Mucosa of rectum (tissue), 2 donors: ENCODE measurements at regions not wholly inside any gene's neighbourhood (a gene's known extent, or its start where the extent isn't known, plus 50 kb on each side); places are given as distances from the start of the nearest gene placed in this dataset.

Experiments used
- H3K27ac ChIP-seq, 2 donors: one replicate each; pipeline ENCODE4 v1.7.0; 2013; ENCODE audit warnings: inconsistent platforms in 2 of 2, low read depth in 2 of 2, low read length in 2 of 2
- H3K27me3 ChIP-seq, 2 donors: one replicate each; pipeline ENCODE4 v1.7.0; 2013; ENCODE audit warnings: low read length in 2 of 2; ENCODE audit not compliant: control insufficient read depth in 2 of 2, insufficient read depth in 2 of 2
- H3K36me3 ChIP-seq, 2 donors: one replicate each; pipeline ENCODE4 v1.7.0; 2013; ENCODE audit warnings: low read length in 2 of 2; ENCODE audit not compliant: control insufficient read depth in 2 of 2, insufficient read depth in 2 of 2
- H3K4me1 ChIP-seq, 2 donors: one replicate each; pipeline ENCODE4 v1.7.0; 2013; ENCODE audit warnings: low read length in 2 of 2, mild to moderate bottlenecking in 1 of 2; ENCODE audit not compliant: control insufficient read depth in 2 of 2, insufficient read depth in 2 of 2
- H3K4me3 ChIP-seq, 2 donors: one replicate each; pipeline ENCODE4 v1.7.0; 2013; ENCODE audit warnings: low read length in 2 of 2
- H3K9ac ChIP-seq, 2 donors: one replicate each; pipeline ENCODE4 v1.7.0; 2013; ENCODE audit warnings: low read length in 2 of 2, low read depth in 1 of 2, mild to moderate bottlenecking in 1 of 2
- H3K9me3 ChIP-seq, 2 donors: one replicate each; pipeline ENCODE4 v1.7.0; 2013; ENCODE audit warnings: low read length in 2 of 2; ENCODE audit not compliant: control insufficient read depth in 2 of 2
- donor health status: healthy.
- donor health status: Normal muscosa, but diverticular disease.

DNA sequence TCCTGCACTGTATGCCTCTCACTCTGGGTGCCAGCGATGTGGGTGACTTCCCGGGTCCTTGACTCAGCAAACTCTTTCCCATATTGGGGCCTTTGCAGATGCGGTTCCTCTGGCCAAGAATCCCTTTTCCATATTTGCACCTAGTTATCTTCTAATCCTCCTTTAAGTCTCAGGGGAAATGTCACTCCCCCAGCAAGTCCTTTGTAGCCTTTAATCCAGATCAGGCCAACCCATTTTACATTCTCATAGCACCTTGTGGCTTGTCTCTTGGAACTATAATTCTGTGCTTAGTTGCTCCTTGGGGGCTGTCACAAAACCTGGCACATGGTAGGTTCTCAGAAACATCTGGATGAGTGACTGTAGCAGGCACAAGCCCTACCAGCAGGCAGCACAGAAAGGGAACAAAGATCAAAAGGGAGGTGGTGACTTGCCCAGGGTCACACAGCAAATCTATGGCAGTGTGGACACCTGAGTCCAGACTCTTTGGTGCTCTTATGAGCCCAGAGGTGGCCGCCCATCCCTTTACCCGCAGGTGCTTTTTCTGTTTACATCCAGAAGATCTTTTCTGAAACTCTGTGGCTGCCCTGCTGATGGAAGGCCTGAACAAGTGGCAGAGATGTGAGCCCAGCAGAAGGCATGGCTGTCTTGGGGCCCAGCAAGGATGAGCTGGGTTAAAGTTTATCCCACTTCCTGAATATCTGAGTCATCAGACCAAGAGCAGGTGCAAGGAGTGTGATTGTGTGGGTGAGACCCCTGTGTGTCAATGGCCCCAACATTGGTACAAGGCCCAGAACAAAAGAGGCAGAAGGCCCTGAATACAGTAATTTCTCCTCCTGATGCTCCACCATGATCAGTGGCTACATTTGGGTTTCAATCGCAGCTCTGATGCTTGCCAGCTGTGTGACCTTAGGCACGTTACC, 78.6 kb upstream of the GRK3 start:
- peaks cover 0 to 3% of the 10 kb centered on the region in 2 donors for H3K36me3 ChIP-seq
- no peak overlapping the region for H3K4me3 ChIP-seq
- H3K27me3 ChIP-seq: no peaks in the 10 kb centered on the region
- peaks cover 0 to 3% of the 10 kb centered on the region in 2 donors for H3K4me1 ChIP-seq
- H3K9ac ChIP-seq: no peak overlapping the region
- no peaks in the 10 kb centered on the region for H3K9me3 ChIP-seq
- no peak overlapping the region for H3K27ac ChIP-seq

- Histone ChIP-seq H3K36me3 (peaks cover 0 to 3% of the 10 kb centered on the region in 2 donors), H3K4me3 (no peak overlapping the region), H3K27me3 (no peaks in the 10 kb centered on the region), H3K4me1 (peaks cover 0 to 3% of the 10 kb centered on the region in 2 donors), H3K9ac (no peak overlapping the region), H3K9me3 (no peaks in the 10 kb centered on the region), H3K27ac (no peak overlapping the region)
These were observed 77.0 kb upstream of the GRK3 start for GRCh38 chr22:25487508-25487907.

GRCh38 chr22:25488244-25489020, 76.0 kb upstream of the GRK3 start:
- Histone ChIP-seq H3K27ac (no peak overlapping the region), H3K4me3 (no peak overlapping the region), H3K36me3 (peaks cover 0 to 3% of the 10 kb centered on the region in 2 donors), H3K27me3 (no peaks in the 10 kb centered on the region), H3K9me3 (no peaks in the 10 kb centered on the region), H3K9ac (no peak overlapping the region), H3K4me1 (peaks cover 0 to 3% of the 10 kb centered on the region in 2 donors)

DNA sequence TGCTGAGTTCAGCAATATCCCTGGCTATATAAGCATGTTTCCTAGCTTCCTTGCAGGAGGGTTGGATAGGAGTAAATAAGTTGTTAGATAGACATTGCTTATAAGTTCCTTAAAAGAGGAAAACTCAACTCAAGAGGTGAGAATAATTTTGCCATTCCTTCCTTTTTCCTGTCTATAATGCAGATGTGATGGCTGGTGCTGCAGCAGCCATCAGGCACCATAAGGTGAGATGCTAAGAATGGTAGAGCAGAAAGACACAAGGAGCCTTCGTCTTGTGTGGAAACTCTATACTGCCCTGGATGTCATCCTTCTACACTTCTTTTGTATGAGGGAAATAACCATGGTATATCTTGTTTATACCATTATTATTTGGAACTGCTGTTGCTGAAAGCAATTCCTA, 74.5 kb upstream of the GRK3 start:
- Histone ChIP-seq H3K36me3 (peaks cover 0 to 3% of the 10 kb centered on the region in 2 donors), H3K9me3 (no peaks in the 10 kb centered on the region), H3K4me1 (peaks cover 0 to 3% of the 10 kb centered on the region in 2 donors), H3K27ac (no peak overlapping the region), H3K27me3 (no peaks in the 10 kb centered on the region), H3K4me3 (no peak overlapping the region), H3K9ac (no peak overlapping the region)

- Histone ChIP-seq H3K4me3 (no peak overlapping the region), H3K27me3 (no peaks in the 10 kb centered on the region), H3K9me3 (no peaks in the 10 kb centered on the region), H3K4me1 (peaks cover 0 to 3% of the 10 kb centered on the region in 2 donors), H3K9ac (no peak overlapping the region), H3K36me3 (peaks cover 0 to 3% of the 10 kb centered on the region in 2 donors), H3K27ac (no peak overlapping the region)
These were observed 73.6 kb upstream of the GRK3 start for GRCh38 chr22:25490896-25491295.

GRCh38 chr22:25492162-25492561, 72.3 kb upstream of the GRK3 start:
- H3K4me1 ChIP-seq: peaks cover 0 to 3% of the 10 kb centered on the region in 2 donors
- H3K9ac ChIP-seq: no peak overlapping the region
- H3K27ac ChIP-seq: no peak overlapping the region
- H3K36me3 ChIP-seq: no peaks in the 10 kb centered on the region
- no peak overlapping the region for H3K4me3 ChIP-seq
- no peaks in the 10 kb centered on the region for H3K27me3 ChIP-seq
- H3K9me3 ChIP-seq: no peaks in the 10 kb centered on the region

DNA sequence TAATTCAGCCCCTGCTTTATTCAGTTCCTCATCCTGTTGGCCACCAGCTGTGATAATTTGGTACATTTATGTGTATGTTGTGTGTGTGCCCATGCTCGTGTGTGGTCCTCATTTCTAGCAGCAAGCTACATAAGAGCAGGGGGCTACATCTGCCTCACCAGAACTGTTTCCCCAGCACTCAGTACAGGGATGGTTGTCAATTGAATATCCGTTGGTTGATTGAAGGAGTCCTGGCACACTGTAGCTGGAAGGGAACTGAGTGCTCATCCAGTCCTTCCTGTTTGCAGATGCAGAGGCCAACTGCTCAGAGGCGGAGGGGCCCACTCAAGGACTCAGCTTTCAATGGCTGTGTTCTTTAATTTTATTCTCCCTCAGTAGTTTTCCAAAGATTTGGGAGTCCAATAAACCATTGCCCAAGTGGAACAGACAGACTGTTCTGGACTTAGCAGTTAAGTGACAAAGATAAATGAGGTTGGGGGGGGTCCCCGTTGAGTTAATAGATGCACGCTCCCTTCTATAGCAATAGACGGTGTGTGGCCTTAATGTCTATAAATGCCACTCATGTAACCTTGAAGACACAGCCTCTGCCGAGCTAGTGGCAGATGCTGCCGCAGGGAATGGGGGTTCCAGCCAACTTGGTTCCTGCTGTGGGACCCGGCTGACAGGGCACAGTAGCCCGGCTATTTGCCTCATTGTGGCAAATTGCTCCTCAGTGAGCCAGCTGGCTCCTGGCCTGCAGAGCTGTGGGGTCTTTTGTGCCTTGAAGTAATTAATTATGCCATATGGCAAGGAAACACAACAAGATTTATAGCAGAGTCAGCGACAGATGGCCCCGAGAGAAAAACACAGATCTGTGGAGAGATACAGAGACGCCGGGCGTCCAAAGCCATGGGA, 71.4 kb upstream of the GRK3 start:
- no peak overlapping the region for H3K4me3 ChIP-seq
- no peak overlapping the region for H3K9ac ChIP-seq
- H3K27ac ChIP-seq: no peak overlapping the region
- no peaks in the 10 kb centered on the region for H3K9me3 ChIP-seq
- peaks cover 0 to 3% of the 10 kb centered on the region in 2 donors for H3K4me1 ChIP-seq
- no peaks in the 10 kb centered on the region for H3K36me3 ChIP-seq
- no peaks in the 10 kb centered on the region for H3K27me3 ChIP-seq

DNA sequence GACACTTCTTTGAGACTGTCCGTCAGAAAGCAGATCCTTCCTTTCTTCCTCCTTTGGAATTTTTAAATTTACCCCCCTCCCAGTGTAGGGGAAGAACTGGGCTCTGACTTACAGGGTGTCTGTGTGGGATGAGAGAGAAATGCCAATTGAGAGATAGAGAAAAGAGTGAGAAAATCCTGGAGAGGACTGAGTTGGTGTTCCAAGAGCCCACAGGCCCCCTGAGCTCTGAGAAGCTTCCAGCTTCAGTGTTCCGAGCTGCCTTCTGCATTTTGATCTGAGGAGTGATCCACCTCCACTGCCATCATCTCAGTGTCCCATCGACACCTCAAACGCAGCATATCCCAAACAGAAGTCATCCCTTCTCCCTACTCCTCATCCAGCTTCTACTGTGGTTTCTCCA, 70.7 kb upstream of the GRK3 start:
- Histone ChIP-seq H3K4me3 (no peak overlapping the region), H3K9ac (no peak overlapping the region), H3K4me1 (no peaks in the 10 kb centered on the region), H3K27ac (no peak overlapping the region), H3K27me3 (no peaks in the 10 kb centered on the region), H3K9me3 (no peaks in the 10 kb centered on the region), H3K36me3 (no peaks in the 10 kb centered on the region)

DNA sequence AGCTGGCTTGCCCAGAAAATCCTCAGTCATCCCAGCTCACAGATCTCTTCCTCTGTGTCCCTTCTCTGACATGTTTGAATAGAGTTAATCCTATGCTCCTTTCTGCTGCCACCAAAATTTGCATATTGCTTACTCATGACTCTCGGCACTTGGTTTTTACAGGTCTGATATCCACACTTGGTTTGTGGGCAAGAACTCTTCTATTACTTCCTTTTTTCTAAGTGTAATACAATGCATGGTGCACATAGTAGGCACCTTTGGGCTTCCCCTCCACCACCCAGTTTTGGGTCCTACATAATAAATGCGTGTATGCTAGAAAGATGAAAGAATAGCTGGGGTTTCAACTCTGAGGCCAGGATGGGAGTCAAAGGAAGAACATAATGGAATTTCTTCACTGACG, 69.7 kb upstream of the GRK3 start:
- Histone ChIP-seq H3K27ac (no peak overlapping the region), H3K9me3 (no peaks in the 10 kb centered on the region), H3K9ac (no peak overlapping the region), H3K4me3 (no peak overlapping the region), H3K4me1 (no peaks in the 10 kb centered on the region), H3K36me3 (no peaks in the 10 kb centered on the region), H3K27me3 (no peaks in the 10 kb centered on the region)
